ENCODE measurements at regions not wholly inside any gene's neighbourhood (a gene's known extent, or its start where the extent isn't known, plus 50 kb on each side); places are given as distances from the start of the nearest gene placed in this dataset.
"Not testable (repeated sequence)": the region's sequence is repeated elsewhere in the genome, so short reads cannot be mapped to it uniquely, and the experiment has no call there.

- intact Hi-C loops (cut with micrococcal nuclease) = no loop called here
Observed at GRCh38 chr3:70712449-70713082, 400.1 kb upstream of the MDFIC2 start.

GRCh38 chr3:70703305-70704102, 391.1 kb upstream of the MDFIC2 start:
- intact Hi-C loops (cut with micrococcal nuclease) = no loop called here
- Mint-ChIP-seq H3K4me3 (ENCODE audit: low read depth) (no peak overlapping the region), H3K36me3 (ENCODE audit: low read depth) (no peaks in the 10 kb centered on the region), H3K9me3 (no peaks in the 10 kb centered on the region), H3K27me3 (ENCODE audit: low read depth) (peaks cover 21% of the 10 kb centered on the region), H3K4me1 (ENCODE audit: low read depth) (peaks cover 7% of the 10 kb centered on the region), H3K27ac (no peak overlapping the region)
- no peak for DNase-seq (ENCODE audit: low spot score)

More at GRCh38 chr3:70712449-70713082, 400.1 kb upstream of the MDFIC2 start:
- H3K4me1 Mint-ChIP-seq (ENCODE audit: low read depth) = peaks cover 2% of the 10 kb centered on the region
- H3K27ac Mint-ChIP-seq = no peak overlapping the region
- peaks cover 9% of the 10 kb centered on the region for H3K27me3 Mint-ChIP-seq (ENCODE audit: low read depth)
- DNase-seq (ENCODE audit: low spot score) = no peak
- H3K36me3 Mint-ChIP-seq (ENCODE audit: low read depth) = no peaks in the 10 kb centered on the region
- no peak overlapping the region for H3K4me3 Mint-ChIP-seq (ENCODE audit: low read depth)
- H3K9me3 Mint-ChIP-seq = peaks cover 31% of the 10 kb centered on the region

- Mint-ChIP-seq H3K4me1 (ENCODE audit: low read depth) (peaks cover 7% of the 10 kb centered on the region), H3K9me3 (no peaks in the 10 kb centered on the region), H3K4me3 (ENCODE audit: low read depth) (no peak overlapping the region), H3K36me3 (ENCODE audit: low read depth) (no peaks in the 10 kb centered on the region), H3K27ac (no peak overlapping the region), H3K27me3 (ENCODE audit: low read depth) (peaks cover 21% of the 10 kb centered on the region)
- intact Hi-C loops (cut with micrococcal nuclease) = no loop called here
- no peak for DNase-seq (ENCODE audit: low spot score)
Observed at GRCh38 chr3:70702132-70702531, 389.7 kb upstream of the MDFIC2 start.

- no peak for DNase-seq (ENCODE audit: low spot score)
- Mint-ChIP-seq H3K27ac (no peak overlapping the region), H3K4me3 (ENCODE audit: low read depth) (no peak overlapping the region), H3K27me3 (ENCODE audit: low read depth) (peaks cover 6% of the 10 kb centered on the region), H3K36me3 (ENCODE audit: low read depth) (no peaks in the 10 kb centered on the region), H3K9me3 (no peaks in the 10 kb centered on the region), H3K4me1 (ENCODE audit: low read depth) (no peaks in the 10 kb centered on the region)
- intact Hi-C loops (cut with micrococcal nuclease) = no loop called here
Observed at GRCh38 chr3:70684701-70685100, 372.3 kb upstream of the MDFIC2 start.

- H3K4me3 Mint-ChIP-seq (ENCODE audit: low read depth) = not testable (repeated sequence)
Observed at GRCh38 chr3:70675810-70676209, 363.4 kb upstream of the MDFIC2 start.

GRCh38 chr3:70658513-70659310, 346.3 kb upstream of the MDFIC2 start:
- intact Hi-C loops (cut with micrococcal nuclease) = no loop called here

More at GRCh38 chr3:70675810-70676209, 363.4 kb upstream of the MDFIC2 start:
- H3K36me3 Mint-ChIP-seq (ENCODE audit: low read depth); H3K9me3 Mint-ChIP-seq; intact Hi-C loops (cut with micrococcal nuclease); H3K27me3 Mint-ChIP-seq (ENCODE audit: low read depth); H3K27ac Mint-ChIP-seq; DNase-seq (ENCODE audit: low spot score); H3K4me1 Mint-ChIP-seq (ENCODE audit: low read depth): not testable (repeated sequence)

GRCh38 chr3:70657454-70657853, 345.0 kb upstream of the MDFIC2 start:
- no peak for DNase-seq (ENCODE audit: low spot score)
- Mint-ChIP-seq H3K27me3 (ENCODE audit: low read depth) (peaks cover 5% of the 10 kb centered on the region), H3K9me3 (no peaks in the 10 kb centered on the region), H3K4me1 (ENCODE audit: low read depth) (no peaks in the 10 kb centered on the region), H3K36me3 (ENCODE audit: low read depth) (no peaks in the 10 kb centered on the region), H3K4me3 (ENCODE audit: low read depth) (no peak overlapping the region), H3K27ac (no peak overlapping the region)
- intact Hi-C loops (cut with micrococcal nuclease) = no loop called here

More at GRCh38 chr3:70658513-70659310, 346.3 kb upstream of the MDFIC2 start:
- no peak for DNase-seq (ENCODE audit: low spot score)
- Mint-ChIP-seq H3K9me3 (no peaks in the 10 kb centered on the region), H3K36me3 (ENCODE audit: low read depth) (no peaks in the 10 kb centered on the region), H3K27me3 (ENCODE audit: low read depth) (peaks cover 5% of the 10 kb centered on the region), H3K4me1 (ENCODE audit: low read depth) (no peaks in the 10 kb centered on the region), H3K27ac (no peak overlapping the region), H3K4me3 (ENCODE audit: low read depth) (no peak overlapping the region)

- no peaks in the 10 kb centered on the region for H3K4me1 Mint-ChIP-seq (ENCODE audit: low read depth)
- H3K9me3 Mint-ChIP-seq = peaks cover 5% of the 10 kb centered on the region
- peaks cover 2% of the 10 kb centered on the region for H3K27me3 Mint-ChIP-seq (ENCODE audit: low read depth)
- no peaks in the 10 kb centered on the region for H3K36me3 Mint-ChIP-seq (ENCODE audit: low read depth)
- H3K27ac Mint-ChIP-seq = no peak overlapping the region
- H3K4me3 Mint-ChIP-seq (ENCODE audit: low read depth) = no peak overlapping the region
- DNase-seq (ENCODE audit: low spot score) = no peak
- intact Hi-C loops (cut with micrococcal nuclease) = no loop called here
Observed at GRCh38 chr3:70647823-70648222, 335.4 kb upstream of the MDFIC2 start.

GRCh38 chr3:70647094-70647493, 334.7 kb upstream of the MDFIC2 start:
- no peak overlapping the region for H3K27ac Mint-ChIP-seq
- H3K4me3 Mint-ChIP-seq (ENCODE audit: low read depth) = no peak overlapping the region

GRCh38 chr3:70646635-70647034, 334.2 kb upstream of the MDFIC2 start:
- Mint-ChIP-seq H3K9me3 (peaks cover 5% of the 10 kb centered on the region), H3K27me3 (ENCODE audit: low read depth) (peaks cover 2% of the 10 kb centered on the region), H3K27ac (no peak overlapping the region), H3K4me1 (ENCODE audit: low read depth) (no peaks in the 10 kb centered on the region), H3K4me3 (ENCODE audit: low read depth) (no peak overlapping the region), H3K36me3 (ENCODE audit: low read depth) (no peaks in the 10 kb centered on the region)
- no peak for DNase-seq (ENCODE audit: low spot score)
- intact Hi-C loops (cut with micrococcal nuclease) = no loop called here

More at GRCh38 chr3:70647094-70647493, 334.7 kb upstream of the MDFIC2 start:
- no peaks in the 10 kb centered on the region for H3K4me1 Mint-ChIP-seq (ENCODE audit: low read depth)
- peaks cover 5% of the 10 kb centered on the region for H3K9me3 Mint-ChIP-seq
- DNase-seq (ENCODE audit: low spot score) = no peak
- peaks cover 2% of the 10 kb centered on the region for H3K27me3 Mint-ChIP-seq (ENCODE audit: low read depth)
- H3K36me3 Mint-ChIP-seq (ENCODE audit: low read depth) = no peaks in the 10 kb centered on the region
- intact Hi-C loops (cut with micrococcal nuclease) = no loop called here

- H3K27ac Mint-ChIP-seq = no peak overlapping the region
- intact Hi-C loops (cut with micrococcal nuclease) = no loop called here
- no peaks in the 10 kb centered on the region for H3K4me1 Mint-ChIP-seq (ENCODE audit: low read depth)
- H3K9me3 Mint-ChIP-seq = peaks cover 5% of the 10 kb centered on the region
- no peak overlapping the region for H3K4me3 Mint-ChIP-seq (ENCODE audit: low read depth)
- H3K36me3 Mint-ChIP-seq (ENCODE audit: low read depth) = no peaks in the 10 kb centered on the region
- DNase-seq (ENCODE audit: low spot score) = no peak
- peaks cover 4% of the 10 kb centered on the region for H3K27me3 Mint-ChIP-seq (ENCODE audit: low read depth)
Observed at GRCh38 chr3:70640481-70640880, 328.0 kb upstream of the MDFIC2 start.

GRCh38 chr3:70635301-70635700, 322.9 kb upstream of the MDFIC2 start:
- no peaks in the 10 kb centered on the region for H3K4me1 Mint-ChIP-seq (ENCODE audit: low read depth)
- no peak overlapping the region for H3K4me3 Mint-ChIP-seq (ENCODE audit: low read depth)
- no peaks in the 10 kb centered on the region for H3K9me3 Mint-ChIP-seq
- no peak for DNase-seq (ENCODE audit: low spot score)
- intact Hi-C loops (cut with micrococcal nuclease) = no loop called here
- peaks cover 8% of the 10 kb centered on the region for H3K27me3 Mint-ChIP-seq (ENCODE audit: low read depth)
- no peak overlapping the region for H3K27ac Mint-ChIP-seq
- no peaks in the 10 kb centered on the region for H3K36me3 Mint-ChIP-seq (ENCODE audit: low read depth)
